WI38 (cell line): ENCODE measurements at regions not wholly inside any gene's neighbourhood (a gene's known extent, or its start where the extent isn't known, plus 50 kb on each side); places are given as distances from the start of the nearest gene placed in this dataset.

Experiments
- H3K4me3 ChIP-seq: 2 replicates; pipeline ENCODE4 v1.5.1; 2011; ENCODE audit warnings: low read depth, mild to moderate bottlenecking, control low read depth, low read length
- TF ChIP-seq, protein P1 (sequence below): IDR thresholded peaks from 2 replicates; pipeline ENCODE4 v1.5.1; 2012; ENCODE audit warnings: low read depth, mild to moderate bottlenecking, control low read depth, low read length

DNA sequence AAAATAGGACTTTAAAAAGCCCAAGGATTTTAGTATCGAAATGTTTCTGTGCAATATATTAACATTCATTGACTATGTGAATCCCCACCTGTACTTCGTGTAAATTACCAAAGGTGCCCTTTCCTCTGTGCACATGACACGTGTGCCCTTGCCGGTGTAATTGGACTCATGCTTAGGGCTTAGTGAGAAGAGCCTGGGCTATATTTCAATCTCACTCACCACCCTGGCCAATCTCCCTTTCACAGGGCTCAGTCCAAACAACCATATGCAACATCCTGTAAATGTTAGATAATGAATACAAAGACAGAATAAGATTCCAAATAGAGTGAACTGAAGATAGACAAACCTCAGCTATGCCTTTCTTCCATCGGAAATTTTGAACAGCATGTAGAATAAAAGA, 564.3 kb downstream of the USP25 start:
- TF ChIP-seq, protein P1, sequence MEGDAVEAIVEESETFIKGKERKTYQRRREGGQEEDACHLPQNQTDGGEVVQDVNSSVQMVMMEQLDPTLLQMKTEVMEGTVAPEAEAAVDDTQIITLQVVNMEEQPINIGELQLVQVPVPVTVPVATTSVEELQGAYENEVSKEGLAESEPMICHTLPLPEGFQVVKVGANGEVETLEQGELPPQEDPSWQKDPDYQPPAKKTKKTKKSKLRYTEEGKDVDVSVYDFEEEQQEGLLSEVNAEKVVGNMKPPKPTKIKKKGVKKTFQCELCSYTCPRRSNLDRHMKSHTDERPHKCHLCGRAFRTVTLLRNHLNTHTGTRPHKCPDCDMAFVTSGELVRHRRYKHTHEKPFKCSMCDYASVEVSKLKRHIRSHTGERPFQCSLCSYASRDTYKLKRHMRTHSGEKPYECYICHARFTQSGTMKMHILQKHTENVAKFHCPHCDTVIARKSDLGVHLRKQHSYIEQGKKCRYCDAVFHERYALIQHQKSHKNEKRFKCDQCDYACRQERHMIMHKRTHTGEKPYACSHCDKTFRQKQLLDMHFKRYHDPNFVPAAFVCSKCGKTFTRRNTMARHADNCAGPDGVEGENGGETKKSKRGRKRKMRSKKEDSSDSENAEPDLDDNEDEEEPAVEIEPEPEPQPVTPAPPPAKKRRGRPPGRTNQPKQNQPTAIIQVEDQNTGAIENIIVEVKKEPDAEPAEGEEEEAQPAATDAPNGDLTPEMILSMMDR = no peak

DNA sequence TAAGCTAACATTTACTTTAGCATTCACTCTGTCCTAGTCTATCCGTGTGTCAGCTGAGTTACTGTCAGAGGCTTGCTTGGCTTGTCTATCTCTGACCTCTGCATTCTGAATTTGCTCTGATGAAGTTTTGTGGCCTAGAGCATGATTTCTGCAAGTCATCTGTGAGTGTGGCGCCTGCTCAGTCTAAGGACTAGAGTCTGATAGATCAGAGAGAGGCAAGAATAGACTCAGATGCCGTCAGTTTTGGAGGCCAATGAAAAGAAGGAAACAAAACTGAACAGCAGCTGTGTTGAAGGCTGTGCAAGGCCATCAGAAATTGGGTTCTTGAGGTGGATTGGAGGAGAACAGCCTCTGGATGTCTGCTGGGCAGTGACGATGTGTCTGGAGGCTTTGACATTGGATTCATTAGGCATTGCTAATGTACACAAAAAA, 573.1 kb downstream of the USP25 start:
- H3K4me3 ChIP-seq = no peak overlapping the region
- TF ChIP-seq, protein P1 = no peak

More for the DNA sequence above, 564.3 kb downstream of the USP25 start:
- H3K4me3 ChIP-seq = no peak overlapping the region

DNA sequence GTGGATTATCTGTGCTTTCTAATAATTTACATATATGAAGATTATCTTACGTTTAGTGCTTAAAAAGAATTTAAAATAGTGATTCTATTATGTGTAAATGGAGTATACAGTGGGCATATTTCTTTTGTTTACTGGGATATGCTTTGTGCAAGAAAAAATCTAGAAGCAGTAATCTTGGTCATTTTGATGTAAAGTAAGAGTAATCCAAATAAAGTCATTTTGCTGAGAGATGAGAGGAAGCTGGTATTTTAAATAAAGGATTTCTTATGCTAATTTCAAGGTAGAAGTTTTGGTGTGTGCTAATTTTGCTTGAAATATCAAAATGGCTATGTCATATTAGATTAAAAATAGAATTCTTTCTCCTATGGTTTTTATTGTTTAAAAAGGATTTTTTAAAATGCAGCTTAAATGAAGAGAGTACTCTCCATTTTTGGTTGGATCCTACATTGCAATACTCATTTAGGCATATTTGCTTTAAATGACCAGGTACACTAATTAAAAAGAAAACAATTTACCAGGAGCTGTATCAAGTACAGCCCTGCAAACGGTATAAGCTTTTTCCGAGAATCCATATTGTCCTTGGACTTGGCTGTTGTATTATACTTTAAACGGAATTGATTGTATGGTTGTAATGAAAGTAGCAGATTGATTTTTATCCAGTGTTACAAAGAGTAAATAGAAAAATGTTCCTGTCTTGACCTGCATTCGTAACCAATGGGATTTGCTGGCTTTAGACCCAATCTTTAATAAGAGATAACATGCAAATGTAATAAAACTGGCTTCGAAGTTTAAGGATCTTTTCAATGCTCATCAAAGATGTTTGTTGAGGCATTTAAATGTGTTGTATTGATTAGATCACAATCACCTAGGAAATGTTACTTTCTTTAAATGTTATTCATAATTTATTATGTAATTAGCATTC, 574.7 kb downstream of the USP25 start:
- no peak overlapping the region for H3K4me3 ChIP-seq
- TF ChIP-seq, protein P1 = no peak

DNA sequence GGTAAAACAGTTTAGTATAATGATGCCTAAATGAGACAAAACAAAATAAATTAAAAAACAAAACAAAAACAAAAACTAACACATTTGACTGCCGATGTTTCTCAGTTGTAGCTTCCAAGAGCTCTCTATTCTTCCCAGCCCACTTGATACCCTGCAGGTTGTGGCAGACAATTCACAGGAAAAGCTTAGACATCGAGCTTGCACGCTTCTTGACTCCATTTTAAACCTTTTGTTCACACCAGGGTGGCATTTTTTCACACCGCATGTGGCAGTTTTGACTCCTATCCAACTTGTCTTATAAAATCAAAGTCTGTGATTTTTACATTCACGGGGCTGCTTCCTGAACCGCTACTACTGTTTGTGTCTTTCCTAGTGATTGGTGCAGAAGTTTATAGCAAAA, 575.9 kb downstream of the USP25 start:
- TF ChIP-seq, protein P1 = no peak
- H3K4me3 ChIP-seq = no peak overlapping the region

DNA sequence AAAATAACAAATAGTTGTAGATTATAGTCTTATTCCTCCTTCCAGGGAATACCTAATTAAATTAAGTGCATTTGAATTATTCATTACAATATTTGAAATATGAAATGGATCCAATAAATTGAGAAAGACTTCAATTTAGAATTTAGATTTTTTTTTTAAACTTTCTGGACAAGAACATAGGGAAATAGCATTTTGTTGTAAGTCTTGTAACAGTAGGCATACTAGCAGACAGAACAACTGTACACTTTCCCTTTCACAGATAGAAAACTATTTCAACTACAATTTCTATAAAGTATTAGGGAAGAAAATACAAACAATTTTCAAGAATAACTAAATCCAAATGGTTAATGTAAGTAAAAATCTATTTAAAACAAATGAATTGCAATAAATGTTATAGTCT, 577.5 kb downstream of the USP25 start:
- TF ChIP-seq, protein P1 = no peak
- no peak overlapping the region for H3K4me3 ChIP-seq

DNA sequence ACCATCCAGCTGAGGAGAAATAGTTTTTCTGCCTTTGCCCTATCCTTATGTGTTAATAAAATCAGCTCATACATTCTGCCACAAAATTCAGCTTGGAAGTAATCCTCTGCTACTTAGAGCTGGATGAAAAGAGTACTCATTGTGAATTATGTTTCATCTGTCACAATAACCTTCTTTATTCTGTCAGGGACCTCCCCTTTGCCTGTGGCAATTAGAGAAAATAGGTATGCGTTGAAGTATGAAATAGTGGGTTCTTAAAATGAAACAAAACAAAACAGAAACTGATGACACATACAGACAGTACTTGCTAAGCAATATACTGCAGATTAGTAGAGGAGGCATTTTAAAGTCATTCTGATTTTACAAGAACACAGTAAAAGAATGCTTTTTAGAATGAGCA, 578.5 kb downstream of the USP25 start:
- TF ChIP-seq, protein P1 = no peak
- no peak overlapping the region for H3K4me3 ChIP-seq

DNA sequence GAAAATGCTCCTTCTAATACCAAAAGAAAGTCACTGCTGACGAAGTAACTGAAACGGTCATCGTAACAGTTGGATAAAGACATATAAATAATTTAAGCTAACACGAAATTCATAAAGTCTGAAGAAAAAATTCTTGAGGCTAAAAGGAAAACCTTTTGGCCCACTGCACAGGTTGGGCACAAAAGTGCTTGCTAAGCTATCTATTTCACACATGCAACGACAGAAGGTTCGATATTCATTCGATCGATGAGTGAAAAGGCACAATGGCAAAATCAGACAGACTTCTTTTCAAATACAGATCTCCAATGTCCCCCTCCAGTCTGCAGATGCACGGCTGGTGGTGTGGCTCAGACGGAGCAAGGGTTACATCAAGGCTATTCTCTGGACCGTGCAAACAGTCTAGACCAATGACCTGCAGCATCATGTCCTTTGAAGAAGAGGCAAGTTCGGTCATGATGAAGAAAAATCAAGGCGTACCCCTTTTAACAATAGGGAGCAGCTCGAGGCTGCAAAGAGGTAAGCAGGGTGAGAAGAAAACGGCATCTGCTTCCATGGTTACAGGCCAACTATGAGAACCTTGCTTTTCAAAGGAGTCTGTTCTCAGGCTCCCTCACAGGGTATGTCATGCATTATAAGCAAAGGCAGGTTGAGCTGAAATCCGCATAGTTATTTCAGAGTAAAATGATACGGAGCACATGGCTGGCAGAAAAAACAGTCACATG, 579.6 kb downstream of the USP25 start:
- H3K4me3 ChIP-seq = no peak overlapping the region
- TF ChIP-seq, protein P1 = no peak
